GM12878 (cell line): ENCODE measurements at regions not wholly inside any gene's neighbourhood (a gene's known extent, or its start where the extent isn't known, plus 50 kb on each side); places are given as distances from the start of the nearest gene placed in this dataset.
A peak's percentile ranks its signal among the peaks of the same experiment; 100 is the strongest.

ENCODE experiments used
- ATAC-seq: fragments of 200-7000 bp; cut with Tn5 transposase; 3 replicates; pipeline ENCODE4 v1.9.1; 2020; ENCODE audit warnings: mild to moderate bottlenecking, moderate library complexity
- BruUV-seq: library from RNA; stranded (reverse); fragments of 400-500 nt; replicated peaks from 2 replicates; lab custom pipeline; 2021; lab: Mats Ljungman, UMichigan
- CTCF ChIA-PET: fragments of 300-600 bp; sonication (Branson Sonifier 250); formaldehyde crosslinking; extraction: SDS; loops from one replicate; lab custom pipeline; 2021; ENCODE audit warnings: inconsistent platforms; lab: Yijun Ruan, JAX
- POLR2A ChIA-PET: fragments of 350-600 bp; formaldehyde crosslinking; extraction: SDS; loops from one replicate; lab custom pipeline; 2021; ENCODE audit warnings: inconsistent platforms; lab: Charles Lee
- RAD21 ChIA-PET: fragments of 300-600 bp; sonication (Branson Sonifier 250); formaldehyde crosslinking; loops from one replicate; lab custom pipeline; 2023; ENCODE audit warnings: antibody characterized with exemption; ENCODE audit not compliant: unreplicated experiment; lab: Charles Lee
- SMC1A ChIA-PET: fragments of 300-600 bp; sonication (Branson Sonifier 250); formaldehyde crosslinking; loops from one replicate; lab custom pipeline; 2023; ENCODE audit not compliant: unreplicated experiment, uncharacterized antibody; lab: Charles Lee
- DNase-seq: peaks from one replicate; pipeline ENCODE4 v3.0.0-alpha.2; 2011; ENCODE audit warnings: low read depth, low spot score
- FAIRE-seq: peaks from 3 replicates; lab custom pipeline; 2011; peaks lifted over from hg19 to GRCh38; lab: Jason Lieb, UNC
- H2AFZ ChIP-seq: 2 replicates; pipeline ENCODE4 v1.6.0; 2011; ENCODE audit warnings: low read depth, low read length, control low read depth; ENCODE audit not compliant: control insufficient read depth
- H3K27ac ChIP-seq: 2 replicates; pipeline ENCODE4 v1.5.1; 2011; ENCODE audit warnings: control low read depth; ENCODE audit not compliant: control insufficient read depth, insufficient read depth
- H3K27me3 ChIP-seq, 2 experiments: replicated peaks in 1 of 2; 2 replicates each; pipeline versions ENCODE4 v1.6.0 to v1.6.1; 2011; ENCODE audit warnings: low read length in 1 of 2; ENCODE audit not compliant: control insufficient read depth in 2 of 2, insufficient read depth in 2 of 2
- H3K36me3 ChIP-seq, 2 experiments: 2 replicates each; pipeline ENCODE4 v1.5.1; 2011; ENCODE audit warnings: low read length in 1 of 2; ENCODE audit not compliant: control insufficient read depth in 2 of 2, insufficient read depth in 2 of 2
- H3K4me1 ChIP-seq: 2 replicates; pipeline ENCODE4 v1.6.1; 2011; ENCODE audit warnings: mild to moderate bottlenecking, low read length, moderate library complexity, mixed read lengths; ENCODE audit not compliant: control insufficient read depth, insufficient read depth
- H3K4me2 ChIP-seq: 2 replicates; pipeline ENCODE4 v1.6.0; 2011; ENCODE audit warnings: control low read depth; ENCODE audit not compliant: control insufficient read depth, insufficient read depth
- H3K4me3 ChIP-seq: fragments of 200-600 bp; sonication (generic); 2 replicates; pipeline ENCODE4 v1.5.1; 2016
- H3K79me2 ChIP-seq: 2 replicates; pipeline ENCODE4 v1.6.0; 2011; ENCODE audit warnings: low read length; ENCODE audit not compliant: control insufficient read depth, insufficient read depth
- H3K9ac ChIP-seq: 2 replicates; pipeline ENCODE4 v1.8.0; 2011; ENCODE audit warnings: low read length, control low read depth, mixed read lengths; ENCODE audit not compliant: control insufficient read depth, insufficient read depth
- H3K9me3 ChIP-seq: replicated peaks from 3 replicates; pipeline ENCODE4 v1.5.1; 2011; ENCODE audit warnings: mild to moderate bottlenecking, low read length; ENCODE audit not compliant: control insufficient read depth, insufficient read depth
- H4K20me1 ChIP-seq: 2 replicates; pipeline ENCODE4 v1.6.0; 2011; ENCODE audit not compliant: control insufficient read depth, insufficient read depth
- CBX5 ChIP-seq: sonication (generic); IDR thresholded peaks from 2 replicates; pipeline ENCODE4 v1.6.1; 2016; ENCODE audit warnings: low read depth, moderate library complexity, mild to moderate bottlenecking, inconsistent platforms
- CREB1 ChIP-seq: IDR thresholded peaks from 2 replicates; pipeline ENCODE4 v1.6.1; 2012; ENCODE audit warnings: low read depth, mild to moderate bottlenecking, inconsistent platforms
- ETV6 ChIP-seq, 2 experiments: fragments of 450-650 bp in 1 of 2; IDR thresholded peaks in 1 of 2; conservative IDR thresholded peaks in 1 of 2; 2 replicates each; pipeline ENCODE4 v1.6.1; 2014; ENCODE audit warnings: antibody characterized with exemption in 1 of 2, borderline replicate concordance in 1 of 2, low read depth in 1 of 2, mild to moderate bottlenecking in 1 of 2, moderate library complexity in 1 of 2
- FOS ChIP-seq: IDR thresholded peaks from 3 replicates; pipeline ENCODE4 v1.6.1; 2011; ENCODE audit warnings: borderline replicate concordance; ENCODE audit not compliant: insufficient read length; ENCODE audit errors: extremely low read depth
- FOXK2 ChIP-seq: fragments of 450-650 bp; IDR thresholded peaks from 2 replicates; pipeline ENCODE4 v1.6.1; 2017; ENCODE audit warnings: mild to moderate bottlenecking, moderate library complexity
- GABPA ChIP-seq: IDR thresholded peaks from 2 replicates; pipeline ENCODE4 v1.6.1; 2014; ENCODE audit warnings: antibody characterized with exemption, low read depth, mild to moderate bottlenecking, inconsistent platforms
- HSF1 ChIP-seq: fragments of 150-350 bp; IDR thresholded peaks from 2 replicates; pipeline ENCODE4 v1.6.1; 2014; ENCODE audit warnings: mild to moderate bottlenecking, low read depth, low read length
- POLR2AphosphoS2 ChIP-seq: IDR thresholded peaks from 2 replicates; pipeline ENCODE4 v1.6.1; 2011; ENCODE audit warnings: low read depth, mild to moderate bottlenecking, low read length, improper control_type of control experiment, moderate library complexity
- SIN3A ChIP-seq: IDR thresholded peaks from 2 replicates; pipeline ENCODE4 v1.6.1; 2012; ENCODE audit warnings: low read depth, low read length, improper control_type of control experiment
- SMAD5 ChIP-seq: IDR thresholded peaks from 2 replicates; pipeline ENCODE4 v1.6.1; 2016; ENCODE audit warnings: antibody characterized with exemption, low read depth
- SMARCA5 ChIP-seq: fragments of 450-650 bp; IDR thresholded peaks from 2 replicates; pipeline ENCODE4 v1.6.1; 2017; ENCODE audit warnings: mild to moderate bottlenecking
- SREBF2 ChIP-seq: IDR thresholded peaks from 2 replicates; pipeline ENCODE4 v1.6.1; 2012; ENCODE audit warnings: mild to moderate bottlenecking, low read length
- SUZ12 ChIP-seq: fragments of 200-600 bp; sonication (generic); IDR thresholded peaks from one replicate; pipeline ENCODE4 v1.6.1; 2018; ENCODE audit warnings: antibody characterized with exemption, mild to moderate bottlenecking; ENCODE audit not compliant: unreplicated experiment
- ZNF384 ChIP-seq: IDR thresholded peaks from 2 replicates; pipeline ENCODE4 v1.6.1; 2012; ENCODE audit warnings: low read depth, mild to moderate bottlenecking, low read length, improper control_type of control experiment, borderline replicate concordance
- WGBS: methylation state at CpG from one replicate; pipeline ENCODE4 v1.1.6; 2016; ENCODE audit warnings: low lambda C conversion rate; ENCODE audit not compliant: insufficient replicate concordance, insufficient coverage; ENCODE audit errors: missing lambda C conversion rate; 5-methylcytosine and 5-hydroxymethylcytosine counted together
- in situ Hi-C: fragments of 300-500 bp; cut with MboI; formaldehyde crosslinking; loops from 9 replicates; pipeline ENCODE4 v1.14.3; 2018; ENCODE audit warnings: mixed read lengths
- intact Hi-C: fragments of 100-400 bp; cut with micrococcal nuclease; formaldehyde crosslinking; loops from one replicate; pipeline ENCODE4 v1.14.2; 2022; ENCODE audit not compliant: unreplicated experiment
- TF ChIP-seq, protein P1 (sequence below), 3 experiments: IDR thresholded peaks in 2 of 3; conservative IDR thresholded peaks in 1 of 3; 2 replicates each; pipeline ENCODE4 v1.5.1; 2011; ENCODE audit warnings: low read depth in 3 of 3, low read length in 3 of 3, mild to moderate bottlenecking in 3 of 3, control low read depth in 2 of 3, moderate library complexity in 2 of 3, inconsistent platforms in 1 of 3, mixed read lengths in 1 of 3; ENCODE audit not compliant: control insufficient read depth in 2 of 3, insufficient read depth in 1 of 3; ENCODE audit errors: extremely low read depth in 1 of 3
- TF ChIP-seq, protein P2 (sequence below): fragments of 450-650 bp; IDR thresholded peaks from 2 replicates; pipeline ENCODE4 v1.6.1; 2017; ENCODE audit warnings: low read depth, mild to moderate bottlenecking, moderate library complexity

- peaks cover 45% of the 10 kb centered on the region for H3K4me1 ChIP-seq
- H3K27me3 ChIP-seq: no peaks in the 10 kb centered on the region
- ChIA-PET POLR2A (interaction anchor here (0.6 to 3.6 kb wide), 7 partner anchors 9 to 223 kb away, joined by 3 to 14 read pairs (median 5); no protein-coding TSS in a partner anchor), CTCF (interaction anchor here (1.0 to 1.5 kb wide), 5 partner anchors 9 to 88 kb away, joined by 4 to 5 read pairs (median 4); no protein-coding TSS in a partner anchor), RAD21 (interaction anchor here (0.5 to 2.4 kb wide), 17 partner anchors 8 to 432 kb away, joined by 3 to 18 read pairs (median 5); no protein-coding TSS in a partner anchor), SMC1A (interaction anchor here (0.5 to 2.8 kb wide), 29 partner anchors 8 to 287 kb away, joined by 3 to 48 read pairs (median 5); no protein-coding TSS in a partner anchor)
- H3K4me3 ChIP-seq: no peak overlapping the region
- H3K79me2 ChIP-seq: no peaks in the 10 kb centered on the region
- DNase-seq (peak; percentile 54), ATAC-seq (peak; percentile 52), FAIRE-seq (no peak)
- peak overlapping the region; percentile 22 for H3K4me2 ChIP-seq
- no peaks in the 10 kb centered on the region; the same call in 2 of the 3 replicates for H3K9me3 ChIP-seq
- 8% methylated on average over 1 of the region's 1 CpG for WGBS
- H3K9ac ChIP-seq: no peak overlapping the region
- H2AFZ ChIP-seq: no peak overlapping the region; the same call in 1 of the 2 replicates
- intact Hi-C loops: no loop called here
- H4K20me1 ChIP-seq: no peaks in the 10 kb centered on the region
- H3K36me3 ChIP-seq: no peaks in the 10 kb centered on the region
- H3K27ac ChIP-seq: peak overlapping the region; percentile 42; the same call in 1 of the 2 replicates
- BruUV-seq: no TSS peak
- in situ Hi-C loops: loop anchor here (10.0 kb wide), 1 partner anchor 258 kb away; no protein-coding TSS in a partner anchor
- TF ChIP-seq FOXK2 (no peak), ZNF384 (no peak), ETV6 (conservative IDR thresholded peaks at IDR 0.05 in 1 of 2, IDR thresholded peaks at IDR 0.05 in 1 of 2; ENCODE audit: borderline replicate concordance in 1 of 2, low read depth in 1 of 2) (peak in 1 of 2 experiments; percentile 51; a peak in 2 of 4 replicates), GABPA (no peak), CREB1 (peak; percentile 58; the same call in 1 of the 2 replicates), SUZ12 (no peak), SREBF2 (no peak), SMAD5 (no peak), SMARCA5 (no peak), HSF1 (no peak), POLR2AphosphoS2 (no peak), CBX5 (no peak), FOS (no peak), SIN3A (no peak)
- TF ChIP-seq, protein P1, sequence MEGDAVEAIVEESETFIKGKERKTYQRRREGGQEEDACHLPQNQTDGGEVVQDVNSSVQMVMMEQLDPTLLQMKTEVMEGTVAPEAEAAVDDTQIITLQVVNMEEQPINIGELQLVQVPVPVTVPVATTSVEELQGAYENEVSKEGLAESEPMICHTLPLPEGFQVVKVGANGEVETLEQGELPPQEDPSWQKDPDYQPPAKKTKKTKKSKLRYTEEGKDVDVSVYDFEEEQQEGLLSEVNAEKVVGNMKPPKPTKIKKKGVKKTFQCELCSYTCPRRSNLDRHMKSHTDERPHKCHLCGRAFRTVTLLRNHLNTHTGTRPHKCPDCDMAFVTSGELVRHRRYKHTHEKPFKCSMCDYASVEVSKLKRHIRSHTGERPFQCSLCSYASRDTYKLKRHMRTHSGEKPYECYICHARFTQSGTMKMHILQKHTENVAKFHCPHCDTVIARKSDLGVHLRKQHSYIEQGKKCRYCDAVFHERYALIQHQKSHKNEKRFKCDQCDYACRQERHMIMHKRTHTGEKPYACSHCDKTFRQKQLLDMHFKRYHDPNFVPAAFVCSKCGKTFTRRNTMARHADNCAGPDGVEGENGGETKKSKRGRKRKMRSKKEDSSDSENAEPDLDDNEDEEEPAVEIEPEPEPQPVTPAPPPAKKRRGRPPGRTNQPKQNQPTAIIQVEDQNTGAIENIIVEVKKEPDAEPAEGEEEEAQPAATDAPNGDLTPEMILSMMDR (IDR thresholded peaks at IDR 0.05 in 2 of 3, conservative IDR thresholded peaks at IDR 0.05 in 1 of 3; ENCODE audit: control insufficient read depth in 2 of 3, extremely low read depth in 1 of 3, insufficient read depth in 1 of 3, low read depth in 3 of 3, low read length in 3 of 3): no peak
- TF ChIP-seq, protein P2, sequence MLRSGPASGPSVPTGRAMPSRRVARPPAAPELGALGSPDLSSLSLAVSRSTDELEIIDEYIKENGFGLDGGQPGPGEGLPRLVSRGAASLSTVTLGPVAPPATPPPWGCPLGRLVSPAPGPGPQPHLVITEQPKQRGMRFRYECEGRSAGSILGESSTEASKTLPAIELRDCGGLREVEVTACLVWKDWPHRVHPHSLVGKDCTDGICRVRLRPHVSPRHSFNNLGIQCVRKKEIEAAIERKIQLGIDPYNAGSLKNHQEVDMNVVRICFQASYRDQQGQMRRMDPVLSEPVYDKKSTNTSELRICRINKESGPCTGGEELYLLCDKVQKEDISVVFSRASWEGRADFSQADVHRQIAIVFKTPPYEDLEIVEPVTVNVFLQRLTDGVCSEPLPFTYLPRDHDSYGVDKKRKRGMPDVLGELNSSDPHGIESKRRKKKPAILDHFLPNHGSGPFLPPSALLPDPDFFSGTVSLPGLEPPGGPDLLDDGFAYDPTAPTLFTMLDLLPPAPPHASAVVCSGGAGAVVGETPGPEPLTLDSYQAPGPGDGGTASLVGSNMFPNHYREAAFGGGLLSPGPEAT: 0 out of 2 replicates have a peak, but pooled peaks have one; percentile 23
Measured at GRCh38 chr20:53842301-53843099, 227.9 kb downstream of the BCAS1 start.
